ENCODE measurements at regions not wholly inside any gene's neighbourhood (a gene's known extent, or its start where the extent isn't known, plus 50 kb on each side); places are given as distances from the start of the nearest gene placed in this dataset.

DNA sequence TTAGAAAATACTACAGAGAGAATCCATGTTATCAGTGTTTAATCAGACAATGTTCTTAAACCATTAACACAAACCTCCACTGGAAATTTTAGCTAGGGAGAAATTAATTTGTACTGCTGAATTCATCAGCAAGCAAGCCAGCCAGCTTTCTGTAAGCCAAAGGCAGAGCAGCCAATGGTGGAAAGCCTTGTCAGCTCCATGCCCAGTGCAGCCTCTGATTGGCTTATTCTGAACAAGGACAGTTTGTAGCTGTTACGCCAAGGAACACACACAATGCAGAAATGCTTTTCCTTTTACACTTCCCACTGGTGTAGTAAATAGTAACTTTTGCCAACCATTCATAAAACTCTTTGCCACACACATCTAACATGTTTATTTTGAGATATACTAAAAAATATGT is 265.0 kb downstream of the TENT5A start:
- TF ChIP-seq, protein P1, sequence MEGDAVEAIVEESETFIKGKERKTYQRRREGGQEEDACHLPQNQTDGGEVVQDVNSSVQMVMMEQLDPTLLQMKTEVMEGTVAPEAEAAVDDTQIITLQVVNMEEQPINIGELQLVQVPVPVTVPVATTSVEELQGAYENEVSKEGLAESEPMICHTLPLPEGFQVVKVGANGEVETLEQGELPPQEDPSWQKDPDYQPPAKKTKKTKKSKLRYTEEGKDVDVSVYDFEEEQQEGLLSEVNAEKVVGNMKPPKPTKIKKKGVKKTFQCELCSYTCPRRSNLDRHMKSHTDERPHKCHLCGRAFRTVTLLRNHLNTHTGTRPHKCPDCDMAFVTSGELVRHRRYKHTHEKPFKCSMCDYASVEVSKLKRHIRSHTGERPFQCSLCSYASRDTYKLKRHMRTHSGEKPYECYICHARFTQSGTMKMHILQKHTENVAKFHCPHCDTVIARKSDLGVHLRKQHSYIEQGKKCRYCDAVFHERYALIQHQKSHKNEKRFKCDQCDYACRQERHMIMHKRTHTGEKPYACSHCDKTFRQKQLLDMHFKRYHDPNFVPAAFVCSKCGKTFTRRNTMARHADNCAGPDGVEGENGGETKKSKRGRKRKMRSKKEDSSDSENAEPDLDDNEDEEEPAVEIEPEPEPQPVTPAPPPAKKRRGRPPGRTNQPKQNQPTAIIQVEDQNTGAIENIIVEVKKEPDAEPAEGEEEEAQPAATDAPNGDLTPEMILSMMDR (IDR thresholded peaks at IDR 0.05; ENCODE audit: control extremely low read depth in 1 of 3, insufficient read depth in 1 of 3, low read depth in 1 of 3, low read length in 3 of 3), result no peak
- no peak for TF ChIP-seq EP300 (IDR thresholded peaks at IDR 0.05; ENCODE audit: borderline replicate concordance in 1 of 2, low read depth in 2 of 2, low read length in 2 of 2)
- no peak for TF ChIP-seq SRF (IDR thresholded peaks at IDR 0.05; ENCODE audit: low read depth, low read length)
- TF ChIP-seq, protein P2, sequence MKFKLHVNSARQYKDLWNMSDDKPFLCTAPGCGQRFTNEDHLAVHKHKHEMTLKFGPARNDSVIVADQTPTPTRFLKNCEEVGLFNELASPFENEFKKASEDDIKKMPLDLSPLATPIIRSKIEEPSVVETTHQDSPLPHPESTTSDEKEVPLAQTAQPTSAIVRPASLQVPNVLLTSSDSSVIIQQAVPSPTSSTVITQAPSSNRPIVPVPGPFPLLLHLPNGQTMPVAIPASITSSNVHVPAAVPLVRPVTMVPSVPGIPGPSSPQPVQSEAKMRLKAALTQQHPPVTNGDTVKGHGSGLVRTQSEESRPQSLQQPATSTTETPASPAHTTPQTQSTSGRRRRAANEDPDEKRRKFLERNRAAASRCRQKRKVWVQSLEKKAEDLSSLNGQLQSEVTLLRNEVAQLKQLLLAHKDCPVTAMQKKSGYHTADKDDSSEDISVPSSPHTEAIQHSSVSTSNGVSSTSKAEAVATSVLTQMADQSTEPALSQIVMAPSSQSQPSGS (IDR thresholded peaks at IDR 0.05; ENCODE audit: low read length), result no peak
- TF ChIP-seq EZH2 (IDR thresholded peaks at IDR 0.05; ENCODE audit: low read depth, low read length, severe bottlenecking), result no peak
- TF ChIP-seq TCF12 (IDR thresholded peaks at IDR 0.05; ENCODE audit: low read depth, low read length), result no peak
- TF ChIP-seq CHD2 (IDR thresholded peaks at IDR 0.05; ENCODE audit: low read length), result no peak
- no peak for TF ChIP-seq POLR2AphosphoS5 (IDR thresholded peaks at IDR 0.05; ENCODE audit: low read depth, low read length)

Data from H1 (cell line).